Lower leg skin (tissue), 3 donors: ENCODE measurements at regions not wholly inside any gene's neighbourhood (a gene's known extent, or its start where the extent isn't known, plus 50 kb on each side); places are given as distances from the start of the nearest gene placed in this dataset.

Experiments
- CTCF ChIP-seq, 3 donors: fragments of 450-650 bp; IDR thresholded peaks; one replicate each; pipeline ENCODE4 v1.5.1; 2016; ENCODE audit warnings: antibody characterized with exemption in 3 of 3, mild to moderate bottlenecking in 3 of 3, moderate library complexity in 2 of 3
- POLR2A ChIP-seq, 2 donors: fragments of 450-650 bp; IDR thresholded peaks; one replicate each; pipeline ENCODE4 v1.6.1; 2016 to 2017; ENCODE audit warnings: antibody characterized with exemption in 2 of 2, mild to moderate bottlenecking in 1 of 2, moderate library complexity in 1 of 2

GRCh38 chr10:8405596-8405995 is 351.1 kb downstream of the GATA3 start:
- TF ChIP-seq CTCF (IDR thresholded peaks at IDR 0.05) (no peak), POLR2A (IDR thresholded peaks at IDR 0.05) (no peak)
